ENCODE measurements at regions not wholly inside any gene's neighbourhood (a gene's known extent, or its start where the extent isn't known, plus 50 kb on each side); places are given as distances from the start of the nearest gene placed in this dataset.
"Not testable (repeated sequence)": the region's sequence is repeated elsewhere in the genome, so short reads cannot be mapped to it uniquely, and the experiment has no call there.

- no peak for DNase-seq (ENCODE audit: low spot score in 2 of 2)
- H3K4me3 ChIP-seq (ENCODE audit: low read depth, poor library complexity, severe bottlenecking): no peak overlapping the region
- intact Hi-C loops (cut with DNase I; ENCODE audit: low total_unique reads): no loop called here
- WGBS, 2 donors: 81% methylated on average over 1 of the region's 1 CpG
- TF ChIP-seq POLR2A (IDR thresholded peaks at IDR 0.05) (no peak), CTCF (IDR thresholded peaks at IDR 0.05) (no peak)
Measured at GRCh38 chr11:22456993-22457762, 119.0 kb downstream of the SLC17A6 start.

- H3K4me3 ChIP-seq (ENCODE audit: low read depth, poor library complexity, severe bottlenecking): no peak overlapping the region
- 60 to 73% methylated on average over 4 of the region's 4 CpGs for WGBS, 2 donors
- no peak for TF ChIP-seq POLR2A (IDR thresholded peaks at IDR 0.05)
- intact Hi-C loops (cut with DNase I; ENCODE audit: low total_unique reads): no loop called here
- no peak for DNase-seq (ENCODE audit: low spot score in 2 of 2)
Measured at GRCh38 chr11:22454461-22455090, 116.4 kb downstream of the SLC17A6 start.

GRCh38 chr11:22449441-22449840 lies 111.3 kb downstream of the SLC17A6 start:
- DNase-seq (ENCODE audit: low spot score in 2 of 2): no peak
- no peak overlapping the region for H3K4me3 ChIP-seq (ENCODE audit: low read depth, poor library complexity, severe bottlenecking)
- no peak for TF ChIP-seq CTCF (IDR thresholded peaks at IDR 0.05)
- no peak for TF ChIP-seq POLR2A (IDR thresholded peaks at IDR 0.05)
- intact Hi-C loops (cut with DNase I; ENCODE audit: low total_unique reads): no loop called here

- H3K4me3 ChIP-seq (ENCODE audit: low read depth, poor library complexity, severe bottlenecking): no peak overlapping the region
- TF ChIP-seq POLR2A (IDR thresholded peaks at IDR 0.05) (no peak), CTCF (IDR thresholded peaks at IDR 0.05) (no peak)
- 53 to 57% methylated on average over 2 of the region's 2 CpGs for WGBS, 2 donors
- intact Hi-C loops (cut with DNase I; ENCODE audit: low total_unique reads): no loop called here
- DNase-seq (ENCODE audit: low spot score in 2 of 2): no peak
Measured at GRCh38 chr11:22444076-22444475, 105.9 kb downstream of the SLC17A6 start.

- intact Hi-C loops (cut with DNase I; ENCODE audit: low total_unique reads): no loop called here
- 37 to 43% methylated on average over 1 of the region's 1 CpG for WGBS, 2 donors
- TF ChIP-seq CTCF (IDR thresholded peaks at IDR 0.05) (no peak), POLR2A (IDR thresholded peaks at IDR 0.05) (no peak)
- no peak overlapping the region for H3K4me3 ChIP-seq (ENCODE audit: low read depth, poor library complexity, severe bottlenecking)
- DNase-seq (ENCODE audit: low spot score in 2 of 2): no peak
Measured at GRCh38 chr11:22441831-22442230, 103.7 kb downstream of the SLC17A6 start.

- DNase-seq (ENCODE audit: low spot score in 2 of 2); intact Hi-C loops (cut with DNase I; ENCODE audit: low total_unique reads); H3K4me3 ChIP-seq (ENCODE audit: low read depth, poor library complexity, severe bottlenecking): not testable (repeated sequence)
- 94 to 97% methylated on average over 7 of the region's 7 CpGs for WGBS, 2 donors
Measured at GRCh38 chr11:22435582-22435981, 97.4 kb downstream of the SLC17A6 start.

GRCh38 chr11:22433517-22433916 lies 95.3 kb downstream of the SLC17A6 start:
- TF ChIP-seq CTCF (IDR thresholded peaks at IDR 0.05) (no peak), POLR2A (IDR thresholded peaks at IDR 0.05) (no peak)
- 77 to 78% methylated on average over 5 of the region's 5 CpGs for WGBS, 2 donors
- intact Hi-C loops (cut with DNase I; ENCODE audit: low total_unique reads): no loop called here
- no peak overlapping the region for H3K4me3 ChIP-seq (ENCODE audit: low read depth, poor library complexity, severe bottlenecking)
- no peak for DNase-seq (ENCODE audit: low spot score in 2 of 2)
